GM12878 (cell line): ENCODE measurements at regions not wholly inside any gene's neighbourhood (a gene's known extent, or its start where the extent isn't known, plus 50 kb on each side); places are given as distances from the start of the nearest gene placed in this dataset.

Source experiments
- ATAC-seq: fragments of 200-7000 bp; cut with Tn5 transposase; 3 replicates; pipeline ENCODE4 v1.9.1; 2020; ENCODE audit warnings: mild to moderate bottlenecking, moderate library complexity
- BruUV-seq: library from RNA; stranded (reverse); fragments of 400-500 nt; replicated peaks from 2 replicates; lab custom pipeline; 2021; lab: Mats Ljungman, UMichigan
- CTCF ChIA-PET: fragments of 300-600 bp; sonication (Branson Sonifier 250); formaldehyde crosslinking; extraction: SDS; loops from one replicate; lab custom pipeline; 2021; ENCODE audit warnings: inconsistent platforms; lab: Yijun Ruan, JAX
- POLR2A ChIA-PET: fragments of 350-600 bp; formaldehyde crosslinking; extraction: SDS; loops from one replicate; lab custom pipeline; 2021; ENCODE audit warnings: inconsistent platforms; lab: Charles Lee
- RAD21 ChIA-PET: fragments of 300-600 bp; sonication (Branson Sonifier 250); formaldehyde crosslinking; loops from one replicate; lab custom pipeline; 2023; ENCODE audit warnings: antibody characterized with exemption; ENCODE audit not compliant: unreplicated experiment; lab: Charles Lee
- SMC1A ChIA-PET: fragments of 300-600 bp; sonication (Branson Sonifier 250); formaldehyde crosslinking; loops from one replicate; lab custom pipeline; 2023; ENCODE audit not compliant: unreplicated experiment, uncharacterized antibody; lab: Charles Lee
- DNase-seq: peaks from one replicate; pipeline ENCODE4 v3.0.0-alpha.2; 2011; ENCODE audit warnings: low read depth, low spot score
- FAIRE-seq: peaks from 3 replicates; lab custom pipeline; 2011; peaks lifted over from hg19 to GRCh38; lab: Jason Lieb, UNC
- H2AFZ ChIP-seq: 2 replicates; pipeline ENCODE4 v1.6.0; 2011; ENCODE audit warnings: low read depth, low read length, control low read depth; ENCODE audit not compliant: control insufficient read depth
- H3K27ac ChIP-seq: 2 replicates; pipeline ENCODE4 v1.5.1; 2011; ENCODE audit warnings: control low read depth; ENCODE audit not compliant: control insufficient read depth, insufficient read depth
- H3K27me3 ChIP-seq, 2 experiments: replicated peaks in 1 of 2; 2 replicates each; pipeline versions ENCODE4 v1.6.0 to v1.6.1; 2011; ENCODE audit warnings: low read length in 1 of 2; ENCODE audit not compliant: control insufficient read depth in 2 of 2, insufficient read depth in 2 of 2
- H3K36me3 ChIP-seq, 2 experiments: 2 replicates each; pipeline ENCODE4 v1.5.1; 2011; ENCODE audit warnings: low read length in 1 of 2; ENCODE audit not compliant: control insufficient read depth in 2 of 2, insufficient read depth in 2 of 2
- H3K4me1 ChIP-seq: 2 replicates; pipeline ENCODE4 v1.6.1; 2011; ENCODE audit warnings: mild to moderate bottlenecking, low read length, moderate library complexity, mixed read lengths; ENCODE audit not compliant: control insufficient read depth, insufficient read depth
- H3K4me2 ChIP-seq: 2 replicates; pipeline ENCODE4 v1.6.0; 2011; ENCODE audit warnings: control low read depth; ENCODE audit not compliant: control insufficient read depth, insufficient read depth
- H3K4me3 ChIP-seq: fragments of 200-600 bp; sonication (generic); 2 replicates; pipeline ENCODE4 v1.5.1; 2016
- H3K79me2 ChIP-seq: 2 replicates; pipeline ENCODE4 v1.6.0; 2011; ENCODE audit warnings: low read length; ENCODE audit not compliant: control insufficient read depth, insufficient read depth
- H3K9ac ChIP-seq: 2 replicates; pipeline ENCODE4 v1.8.0; 2011; ENCODE audit warnings: low read length, control low read depth, mixed read lengths; ENCODE audit not compliant: control insufficient read depth, insufficient read depth
- H3K9me3 ChIP-seq: replicated peaks from 3 replicates; pipeline ENCODE4 v1.5.1; 2011; ENCODE audit warnings: mild to moderate bottlenecking, low read length; ENCODE audit not compliant: control insufficient read depth, insufficient read depth
- H4K20me1 ChIP-seq: 2 replicates; pipeline ENCODE4 v1.6.0; 2011; ENCODE audit not compliant: control insufficient read depth, insufficient read depth
- CTCF ChIP-seq, 3 experiments: IDR thresholded peaks in 2 of 3; conservative IDR thresholded peaks in 1 of 3; 2 replicates each; pipeline ENCODE4 v1.5.1; 2011; ENCODE audit warnings: low read depth in 3 of 3, low read length in 3 of 3, mild to moderate bottlenecking in 3 of 3, control low read depth in 2 of 3, moderate library complexity in 2 of 3, inconsistent platforms in 1 of 3, mixed read lengths in 1 of 3; ENCODE audit not compliant: control insufficient read depth in 2 of 3, insufficient read depth in 1 of 3; ENCODE audit errors: extremely low read depth in 1 of 3
- HCFC1 ChIP-seq: fragments of 150-350 bp; IDR thresholded peaks from 2 replicates; pipeline ENCODE4 v1.6.1; 2014; ENCODE audit warnings: low read length
- NFYA ChIP-seq: IDR thresholded peaks from 2 replicates; pipeline ENCODE4 v1.6.1; 2011; ENCODE audit warnings: low read depth, mild to moderate bottlenecking, low read length, improper control_type of control experiment, borderline replicate concordance
- RAD21 ChIP-seq: IDR thresholded peaks from 2 replicates; pipeline ENCODE4 v1.6.1; 2011; ENCODE audit warnings: mild to moderate bottlenecking, low read depth, low read length, moderate library complexity; ENCODE audit not compliant: insufficient read depth
- SMC3 ChIP-seq: IDR thresholded peaks from 2 replicates; pipeline ENCODE4 v1.6.1; 2011; ENCODE audit warnings: low read length, improper control_type of control experiment, borderline replicate concordance
- ZSCAN29 ChIP-seq: fragments of 450-650 bp; IDR thresholded peaks from 2 replicates; pipeline ENCODE4 v1.6.1; 2017; ENCODE audit warnings: mild to moderate bottlenecking, moderate library complexity
- WGBS: methylation state at CpG from one replicate; pipeline ENCODE4 v1.1.6; 2016; ENCODE audit warnings: low lambda C conversion rate; ENCODE audit not compliant: insufficient replicate concordance, insufficient coverage; ENCODE audit errors: missing lambda C conversion rate; 5-methylcytosine and 5-hydroxymethylcytosine counted together
- in situ Hi-C: fragments of 300-500 bp; cut with MboI; formaldehyde crosslinking; loops from 9 replicates; pipeline ENCODE4 v1.14.3; 2018; ENCODE audit warnings: mixed read lengths
- intact Hi-C: fragments of 100-400 bp; cut with micrococcal nuclease; formaldehyde crosslinking; loops from one replicate; pipeline ENCODE4 v1.14.2; 2022; ENCODE audit not compliant: unreplicated experiment

- Histone ChIP-seq H2AFZ (no peak overlapping the region), H3K27me3 (no peaks in the 10 kb centered on the region), H3K4me3 (no peak overlapping the region), H3K36me3 (no peaks in the 10 kb centered on the region), H3K9ac (no peak overlapping the region), H4K20me1 (no peaks in the 10 kb centered on the region), H3K79me2 (no peaks in the 10 kb centered on the region)
- ATAC-seq (peak; percentile 69), FAIRE-seq (peak; percentile 31)
- BruUV-seq, result no TSS peak
- CTCF ChIA-PET, result interaction anchor here (0.7 to 2.5 kb wide), 10 partner anchors 9 to 844 kb away, joined by 3 to 15 read pairs (median 4); no protein-coding TSS in a partner anchor
- in situ Hi-C loops, result loop anchor here (10.0 kb wide), 4 partner anchors 510 to 1110 kb away; no protein-coding TSS in a partner anchor
- TF ChIP-seq HCFC1 (no peak), ZSCAN29 (peak; percentile 55; the same call in 1 of the 2 replicates), CTCF (IDR thresholded peaks at IDR 0.05 in 2 of 3, conservative IDR thresholded peaks at IDR 0.05 in 1 of 3; ENCODE audit: control insufficient read depth in 2 of 3, extremely low read depth in 1 of 3, insufficient read depth in 1 of 3, low read depth in 3 of 3, low read length in 3 of 3) (peak; percentile 54 to 68 (median 59); a peak in 5 of 6 replicates), RAD21 (peak; percentile 84), SMC3 (peak; percentile 74; the same call in 1 of the 2 replicates), NFYA (no peak)
- TF ChIP-seq, all 136 proteins: peak for 4
- no peak for DNase-seq
- Histone ChIP-seq H3K27ac (no peak overlapping the region), H3K4me1 (no peaks in the 10 kb centered on the region), H3K9me3 (no peaks in the 10 kb centered on the region), H3K4me2 (no peak overlapping the region)
- SMC1A ChIA-PET, result interaction anchor here (0.6 to 1.9 kb wide), 8 partner anchors 10 to 786 kb away, joined by 3 to 7 read pairs (median 4); no protein-coding TSS in a partner anchor
- intact Hi-C loops, result loop anchor here (1.0 to 5.0 kb wide), 6 partner anchors 177 to 842 kb away; partner anchors contain the start of gene TEX48
- RAD21 ChIA-PET, result interaction anchor here (0.5 to 1.4 kb wide), 4 partner anchors 177 to 882 kb away, joined by 3 to 6 read pairs (median 3); no protein-coding TSS in a partner anchor
- POLR2A ChIA-PET, result no interaction called here
- 12% methylated on average over 3 of the region's 3 CpGs for WGBS
These were observed 406.6 kb upstream of the TNC start for GRCh38 chr9:115524453-115525059.
